ENCODE measurements at regions not wholly inside any gene's neighbourhood (a gene's known extent, or its start where the extent isn't known, plus 50 kb on each side); places are given as distances from the start of the nearest gene placed in this dataset.

DNA sequence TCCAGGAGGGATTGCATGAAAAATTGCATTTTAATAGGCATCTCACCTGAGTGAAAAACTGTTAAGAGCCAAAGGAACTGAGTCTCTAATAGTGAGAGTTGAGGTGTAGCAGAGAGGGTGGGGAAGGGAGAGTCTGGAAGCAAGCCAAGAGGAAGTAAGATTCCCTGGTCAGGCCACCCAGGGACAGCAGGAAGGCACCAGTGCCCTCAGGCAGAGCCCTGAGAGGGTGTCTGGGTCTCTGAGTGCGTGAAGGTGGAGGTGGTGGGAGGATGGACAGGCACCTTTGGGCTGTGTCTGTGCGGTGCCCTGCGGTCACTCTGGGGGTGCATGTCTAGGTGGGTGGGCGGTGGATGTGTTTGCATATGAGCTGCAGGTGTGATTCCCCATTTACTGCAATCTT is 300.4 kb upstream of the ROPN1 start:
- Histone ChIP-seq H3K27ac (ENCODE audit: insufficient read depth, low read depth, low read length) (no peak overlapping the region), H4K20me1 (replicated peaks; ENCODE audit: control insufficient read depth, extremely low read depth, insufficient read depth, low read length) (no peaks in the 10 kb centered on the region), H3K9me3 (replicated peaks; ENCODE audit: control insufficient read depth, insufficient read depth, low read length) (no peaks in the 10 kb centered on the region), H3K9ac (replicated peaks; ENCODE audit: extremely low read depth, insufficient read depth, low read length) (no peak overlapping the region), H2AFZ (ENCODE audit: low read depth, low read length) (no peak overlapping the region), H3K79me2 (ENCODE audit: control insufficient read depth, insufficient read depth, low read length) (no peaks in the 10 kb centered on the region), H3K4me2 (ENCODE audit: insufficient read depth, low read length) (no peak overlapping the region), H3K27me3 (ENCODE audit: control insufficient read depth in 2 of 2, insufficient read depth in 2 of 2, low read length in 2 of 2) (peaks cover 0 to 6% of the 10 kb centered on the region in 2 experiments), H3K4me3 (replicated peaks in 1 of 3; ENCODE audit: insufficient read depth in 1 of 3, low read depth in 1 of 3, low read length in 3 of 3) (no peak overlapping the region), H3K9me1 (replicated peaks; ENCODE audit: control insufficient read depth, extremely low read depth, insufficient read depth, low read length) (no peaks in the 10 kb centered on the region), H3K36me3 (ENCODE audit: control insufficient read depth in 2 of 2, extremely low read depth in 1 of 2, insufficient read depth in 2 of 2, low read length in 2 of 2) (no peaks in the 10 kb centered on the region), H3K4me1 (ENCODE audit: control insufficient read depth, extremely low read depth, insufficient read depth, low read length) (peaks cover 3% of the 10 kb centered on the region)
- FAIRE-seq (no peak), DNase-seq (ENCODE audit: low read depth, low spot score) (no peak)
- BruUV-seq (replicated peaks) = no TSS peak
- POLR2A ChIA-PET = no interaction called here
- TF ChIP-seq EZH2 (IDR thresholded peaks at IDR 0.05; ENCODE audit: borderline replicate concordance, low read depth, low read length, severe bottlenecking) (no peak), POLR2AphosphoS5 (IDR thresholded peaks at IDR 0.05; ENCODE audit: insufficient read depth, low read depth, low read length) (no peak), MAX (IDR thresholded peaks at IDR 0.05; ENCODE audit: insufficient read depth, insufficient read length) (no peak), JUN (IDR thresholded peaks at IDR 0.05; ENCODE audit: borderline replicate concordance, insufficient read depth, insufficient read length, low read depth) (no peak), MYC (IDR thresholded peaks at IDR 0.05; ENCODE audit: low read depth, low read length) (no peak), POLR2A (IDR thresholded peaks at IDR 0.05; ENCODE audit: low read depth, low read length) (no peak)
- TF ChIP-seq, protein P1, sequence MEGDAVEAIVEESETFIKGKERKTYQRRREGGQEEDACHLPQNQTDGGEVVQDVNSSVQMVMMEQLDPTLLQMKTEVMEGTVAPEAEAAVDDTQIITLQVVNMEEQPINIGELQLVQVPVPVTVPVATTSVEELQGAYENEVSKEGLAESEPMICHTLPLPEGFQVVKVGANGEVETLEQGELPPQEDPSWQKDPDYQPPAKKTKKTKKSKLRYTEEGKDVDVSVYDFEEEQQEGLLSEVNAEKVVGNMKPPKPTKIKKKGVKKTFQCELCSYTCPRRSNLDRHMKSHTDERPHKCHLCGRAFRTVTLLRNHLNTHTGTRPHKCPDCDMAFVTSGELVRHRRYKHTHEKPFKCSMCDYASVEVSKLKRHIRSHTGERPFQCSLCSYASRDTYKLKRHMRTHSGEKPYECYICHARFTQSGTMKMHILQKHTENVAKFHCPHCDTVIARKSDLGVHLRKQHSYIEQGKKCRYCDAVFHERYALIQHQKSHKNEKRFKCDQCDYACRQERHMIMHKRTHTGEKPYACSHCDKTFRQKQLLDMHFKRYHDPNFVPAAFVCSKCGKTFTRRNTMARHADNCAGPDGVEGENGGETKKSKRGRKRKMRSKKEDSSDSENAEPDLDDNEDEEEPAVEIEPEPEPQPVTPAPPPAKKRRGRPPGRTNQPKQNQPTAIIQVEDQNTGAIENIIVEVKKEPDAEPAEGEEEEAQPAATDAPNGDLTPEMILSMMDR (IDR thresholded peaks at IDR 0.05; ENCODE audit: extremely low read depth in 1 of 2, insufficient read depth in 1 of 2, low read depth in 1 of 2, low read length in 2 of 2) = no peak
- intact Hi-C loops (cut with micrococcal nuclease) (no loop called here), dilution Hi-C loops (cut with MboI; ENCODE audit: extremely low pct_ligation_motif_present, low sequenced_read_pairs) (no loop called here)
- CTCF ChIA-PET = interaction anchor here (1.4 to 2.2 kb wide), 2 partner anchors 9 to 11 kb away, joined by 5 to 8 read pairs; no protein-coding TSS in a partner anchor
